ENCODE measurements at regions not wholly inside any gene's neighbourhood (a gene's known extent, or its start where the extent isn't known, plus 50 kb on each side); places are given as distances from the start of the nearest gene placed in this dataset.
A peak's percentile ranks its signal among the peaks of the same experiment; 100 is the strongest.

- Mint-ChIP-seq H3K4me3 (no peak overlapping the region), H3K9me3 (peaks cover 7% of the 10 kb centered on the region), H3K27ac (no peak overlapping the region), H3K4me1 (ENCODE audit: low read depth) (no peaks in the 10 kb centered on the region), H3K27me3 (no peaks in the 10 kb centered on the region), H3K36me3 (ENCODE audit: low read depth) (no peaks in the 10 kb centered on the region)
- intact Hi-C loops (cut with DNase I, micrococcal nuclease) = no loop called here
- Histone ChIP-seq H3K4me3 (ENCODE audit: low read length) (no peak overlapping the region), H3K4me1 (ENCODE audit: insufficient read depth, low read length) (no peaks in the 10 kb centered on the region), H3K9me3 (ENCODE audit: control insufficient read depth in 1 of 2, insufficient read depth in 1 of 2, low read length in 2 of 2) (peaks cover 0 to 3% of the 10 kb centered on the region in 2 experiments), H3K27me3 (ENCODE audit: control insufficient read depth in 1 of 2, insufficient read depth in 2 of 2, low read length in 2 of 2) (no peaks in the 10 kb centered on the region), H3K27ac (ENCODE audit: low read depth in 1 of 2, low read length in 2 of 2) (no peak overlapping the region), H3K36me3 (ENCODE audit: insufficient read depth, low read length) (no peaks in the 10 kb centered on the region)
- POLR2A ChIA-PET = no interaction called here
- no peak for TF ChIP-seq CTCF (IDR thresholded peaks at IDR 0.05)
- DNase-seq (no peak), ATAC-seq (ENCODE audit: poor library complexity) (no peak)
- CTCF ChIA-PET = no interaction called here
Observed at GRCh38 chr6:22363714-22364239, 66.9 kb upstream of the PRL start.

- TF ChIP-seq CTCF (IDR thresholded peaks at IDR 0.05) = no peak
- Histone ChIP-seq H3K4me1 (ENCODE audit: insufficient read depth, low read length) (no peaks in the 10 kb centered on the region), H3K27ac (ENCODE audit: low read depth in 1 of 2, low read length in 2 of 2) (no peak overlapping the region), H3K36me3 (ENCODE audit: insufficient read depth, low read length) (no peaks in the 10 kb centered on the region), H3K27me3 (ENCODE audit: control insufficient read depth in 1 of 2, insufficient read depth in 2 of 2, low read length in 2 of 2) (no peaks in the 10 kb centered on the region), H3K9me3 (ENCODE audit: control insufficient read depth in 1 of 2, insufficient read depth in 1 of 2, low read length in 2 of 2) (peaks cover 0 to 3% of the 10 kb centered on the region in 2 experiments), H3K4me3 (ENCODE audit: low read length) (no peak overlapping the region)
- intact Hi-C loops (cut with DNase I, micrococcal nuclease) = no loop called here
- DNase-seq (no peak), ATAC-seq (ENCODE audit: poor library complexity) (no peak)
- no peak overlapping the region for H3K4me3 Mint-ChIP-seq
- no peak overlapping the region for H3K27ac Mint-ChIP-seq
- H3K36me3 Mint-ChIP-seq (ENCODE audit: low read depth) = no peaks in the 10 kb centered on the region
- H3K4me1 Mint-ChIP-seq (ENCODE audit: low read depth) = no peaks in the 10 kb centered on the region
- H3K27me3 Mint-ChIP-seq = no peaks in the 10 kb centered on the region
- peaks cover 4% of the 10 kb centered on the region for H3K9me3 Mint-ChIP-seq
- POLR2A ChIA-PET = no interaction called here
- CTCF ChIA-PET = no interaction called here
Observed at GRCh38 chr6:22364306-22364705, 67.5 kb upstream of the PRL start.

- H3K27me3 ChIP-seq (ENCODE audit: control insufficient read depth in 1 of 2, insufficient read depth in 2 of 2, low read length in 2 of 2) = no peaks in the 10 kb centered on the region
- ChIA-PET POLR2A (no interaction called here), CTCF (interaction anchor here (1.0 kb wide), 1 partner anchor 12 kb away, joined by 3 read pairs; no protein-coding TSS in a partner anchor)
- DNase-seq = peak in 3 of 14 experiments; percentile 5 to 36 (median 23)
- H3K4me3 ChIP-seq (ENCODE audit: low read length) = no peak overlapping the region
- Mint-ChIP-seq H3K27ac (no peak overlapping the region), H3K4me1 (ENCODE audit: low read depth) (no peaks in the 10 kb centered on the region), H3K9me3 (peaks cover 3% of the 10 kb centered on the region), H3K4me3 (no peak overlapping the region), H3K27me3 (no peaks in the 10 kb centered on the region), H3K36me3 (ENCODE audit: low read depth) (no peaks in the 10 kb centered on the region)
- H3K27ac ChIP-seq (ENCODE audit: low read depth in 1 of 2, low read length in 2 of 2) = no peak overlapping the region
- intact Hi-C loops (cut with DNase I, micrococcal nuclease) = no loop called here
- no peak for TF ChIP-seq CTCF (IDR thresholded peaks at IDR 0.05)
- ATAC-seq (ENCODE audit: poor library complexity) = no peak
- H3K4me1 ChIP-seq (ENCODE audit: insufficient read depth, low read length) = no peaks in the 10 kb centered on the region
- H3K9me3 ChIP-seq (ENCODE audit: control insufficient read depth in 1 of 2, insufficient read depth in 1 of 2, low read length in 2 of 2) = peaks cover 0 to 3% of the 10 kb centered on the region in 2 experiments
- H3K36me3 ChIP-seq (ENCODE audit: insufficient read depth, low read length) = no peaks in the 10 kb centered on the region
Observed at GRCh38 chr6:22366214-22366613, 69.4 kb upstream of the PRL start.

Measured in CD4-positive, alpha-beta T cell (primary cell).